ENCODE measurements at regions not wholly inside any gene's neighbourhood (a gene's known extent, or its start where the extent isn't known, plus 50 kb on each side); places are given as distances from the start of the nearest gene placed in this dataset.

DNA sequence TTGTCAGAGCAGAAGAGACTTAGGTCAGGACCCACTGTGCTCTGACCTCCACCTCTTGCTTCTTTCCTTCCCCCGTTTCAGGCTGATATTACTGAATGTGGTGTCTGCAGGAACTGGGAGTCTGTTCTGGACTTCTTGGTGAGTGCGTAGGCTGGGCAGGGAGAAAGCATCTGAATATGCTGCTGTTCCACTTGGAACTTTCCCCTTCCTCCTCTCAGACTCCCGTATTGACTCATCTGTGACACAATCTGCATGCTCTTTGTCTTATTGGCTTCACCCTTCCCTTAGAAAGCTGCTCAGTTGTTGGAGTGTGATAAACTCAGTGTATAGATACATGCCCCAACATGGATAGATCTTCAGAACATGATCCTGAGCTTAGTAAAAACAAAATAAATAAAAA lies 137.6 kb upstream of the HABP2 start (continued):
- TF ChIP-seq, protein P1, sequence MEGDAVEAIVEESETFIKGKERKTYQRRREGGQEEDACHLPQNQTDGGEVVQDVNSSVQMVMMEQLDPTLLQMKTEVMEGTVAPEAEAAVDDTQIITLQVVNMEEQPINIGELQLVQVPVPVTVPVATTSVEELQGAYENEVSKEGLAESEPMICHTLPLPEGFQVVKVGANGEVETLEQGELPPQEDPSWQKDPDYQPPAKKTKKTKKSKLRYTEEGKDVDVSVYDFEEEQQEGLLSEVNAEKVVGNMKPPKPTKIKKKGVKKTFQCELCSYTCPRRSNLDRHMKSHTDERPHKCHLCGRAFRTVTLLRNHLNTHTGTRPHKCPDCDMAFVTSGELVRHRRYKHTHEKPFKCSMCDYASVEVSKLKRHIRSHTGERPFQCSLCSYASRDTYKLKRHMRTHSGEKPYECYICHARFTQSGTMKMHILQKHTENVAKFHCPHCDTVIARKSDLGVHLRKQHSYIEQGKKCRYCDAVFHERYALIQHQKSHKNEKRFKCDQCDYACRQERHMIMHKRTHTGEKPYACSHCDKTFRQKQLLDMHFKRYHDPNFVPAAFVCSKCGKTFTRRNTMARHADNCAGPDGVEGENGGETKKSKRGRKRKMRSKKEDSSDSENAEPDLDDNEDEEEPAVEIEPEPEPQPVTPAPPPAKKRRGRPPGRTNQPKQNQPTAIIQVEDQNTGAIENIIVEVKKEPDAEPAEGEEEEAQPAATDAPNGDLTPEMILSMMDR (IDR thresholded peaks at IDR 0.05; ENCODE audit: poor library complexity, severe bottlenecking): no peak

DNA sequence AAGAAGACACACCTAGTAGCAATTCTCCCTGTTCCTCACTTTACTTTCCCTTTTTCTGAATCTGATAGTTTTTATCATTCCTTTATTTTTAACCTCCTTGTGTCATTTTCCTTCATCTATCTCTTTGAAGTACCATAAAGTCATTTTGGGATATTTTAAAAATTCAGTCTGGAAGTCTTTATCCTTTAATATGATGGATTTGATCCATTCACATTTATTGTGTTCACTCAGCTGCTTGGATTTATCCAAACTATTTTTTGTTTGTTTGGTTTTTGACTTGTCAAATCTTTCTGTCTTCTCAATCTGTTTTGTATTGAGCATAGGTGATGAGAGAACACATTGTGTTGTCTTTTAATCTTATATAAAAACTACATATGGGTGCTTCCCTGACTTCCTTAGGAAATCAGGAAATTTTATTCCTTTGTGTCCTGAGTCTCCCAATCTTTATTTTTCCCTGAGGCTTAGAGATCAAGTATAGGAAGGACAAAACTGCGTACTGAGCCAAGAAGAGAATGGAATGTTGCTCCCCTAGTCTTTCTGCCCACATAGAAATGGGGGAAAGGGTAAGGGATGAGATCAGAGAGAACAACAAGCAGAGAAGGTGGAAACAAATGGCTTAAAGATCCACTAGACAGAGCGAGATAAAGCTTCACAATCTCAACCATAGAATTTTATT lies 132.7 kb upstream of the HABP2 start:
- Histone ChIP-seq H3K9ac (ENCODE audit: low read length) (no peak overlapping the region), H2AFZ (ENCODE audit: low read depth, low read length) (no peak overlapping the region), H3K4me3 (ENCODE audit: low read length) (no peak overlapping the region), H3K27ac (ENCODE audit: low read length) (no peak overlapping the region), H3K79me2 (replicated peaks; ENCODE audit: insufficient read depth, low read length) (no peaks in the 10 kb centered on the region), H3K36me3 (ENCODE audit: insufficient read depth, low read length) (no peaks in the 10 kb centered on the region), H3K9me3 (ENCODE audit: low read length) (peaks cover 2% of the 10 kb centered on the region), H3K27me3 (ENCODE audit: insufficient read depth, low read depth, low read length) (no peaks in the 10 kb centered on the region), H3K4me2 (ENCODE audit: low read length) (no peak overlapping the region), H4K20me1 (ENCODE audit: insufficient read depth) (no peaks in the 10 kb centered on the region), H3F3A (ENCODE audit: insufficient read depth, low read length, poor library complexity, severe bottlenecking) (no peaks in the 10 kb centered on the region), H3K9me2 (ENCODE audit: insufficient read depth, low read length) (no peaks in the 10 kb centered on the region)
- TF ChIP-seq RAD21 (conservative IDR thresholded peaks at IDR 0.05) (no peak), TAF1 (IDR thresholded peaks at IDR 0.05; ENCODE audit: low read depth) (no peak), REST (IDR thresholded peaks at IDR 0.05; ENCODE audit: borderline replicate concordance) (no peak), POLR2AphosphoS5 (IDR thresholded peaks at IDR 0.05) (no peak)

DNA sequence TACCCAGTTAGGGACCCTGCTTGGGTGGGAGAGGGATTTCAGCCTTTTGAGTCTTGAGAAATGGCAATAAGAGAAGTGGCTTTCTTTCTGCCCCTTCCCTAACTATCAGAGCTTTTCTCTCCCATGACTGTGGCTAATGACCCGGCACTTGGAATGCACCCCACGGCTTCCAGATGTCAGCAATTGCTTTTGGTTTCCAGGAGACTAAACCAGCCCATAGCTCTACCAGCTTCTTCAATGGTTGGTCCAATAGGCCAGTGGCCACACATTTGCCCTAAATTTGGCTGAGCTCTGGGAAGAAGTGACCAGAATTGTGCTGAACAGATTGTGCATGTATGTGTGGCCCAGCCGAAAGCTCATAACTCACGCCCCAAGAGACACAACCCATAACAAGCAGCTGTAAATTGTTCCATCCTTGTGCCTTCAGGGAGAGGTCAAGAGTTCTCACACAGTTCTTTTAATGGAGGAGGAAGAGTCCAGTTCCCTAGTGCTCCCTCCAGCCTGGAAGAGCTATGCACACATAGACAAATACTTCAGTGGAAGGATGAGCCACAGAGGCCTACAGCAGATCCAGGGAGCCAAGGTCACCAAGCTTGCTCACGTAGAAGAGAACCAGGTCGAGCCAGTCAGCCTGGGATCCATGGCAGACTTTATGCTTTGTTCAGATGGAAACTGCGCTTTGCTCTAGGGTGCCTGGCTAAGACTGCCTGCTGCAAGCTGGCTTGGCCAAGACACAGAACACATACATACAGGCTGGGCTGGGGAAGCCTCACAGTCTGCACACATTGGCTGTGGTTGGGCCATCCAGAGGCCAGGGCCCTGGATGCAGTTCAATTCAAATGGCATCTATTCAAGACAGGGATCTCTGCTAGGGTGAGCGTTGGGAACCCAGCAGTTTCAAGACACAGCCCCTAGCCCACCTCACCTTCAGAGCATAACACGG lies 131.8 kb upstream of the HABP2 start:
- no peak overlapping the region for H3K9ac ChIP-seq (ENCODE audit: low read length)
- TF ChIP-seq REST (IDR thresholded peaks at IDR 0.05; ENCODE audit: borderline replicate concordance) (no peak), TAF1 (IDR thresholded peaks at IDR 0.05; ENCODE audit: low read depth) (no peak), SMC3 (conservative IDR thresholded peaks at IDR 0.05; ENCODE audit: poor library complexity) (no peak)

More for the DNA sequence above, 131.8 kb upstream of the HABP2 start:
- no peak overlapping the region for H3K4me2 ChIP-seq (ENCODE audit: low read length)
- H3K27me3 ChIP-seq (ENCODE audit: insufficient read depth, low read depth, low read length): no peaks in the 10 kb centered on the region
- H4K20me1 ChIP-seq (ENCODE audit: insufficient read depth): no peaks in the 10 kb centered on the region
- no peak overlapping the region for H2AFZ ChIP-seq (ENCODE audit: low read depth, low read length)
- H3K36me3 ChIP-seq (ENCODE audit: insufficient read depth, low read length): no peaks in the 10 kb centered on the region
- no peak overlapping the region for H3K4me3 ChIP-seq (ENCODE audit: low read length)
- H3K9me2 ChIP-seq (ENCODE audit: insufficient read depth, low read length): no peaks in the 10 kb centered on the region
- no peaks in the 10 kb centered on the region for H3F3A ChIP-seq (ENCODE audit: insufficient read depth, low read length, poor library complexity, severe bottlenecking)
- no peak overlapping the region for H3K27ac ChIP-seq (ENCODE audit: low read length)
- H3K79me2 ChIP-seq (replicated peaks; ENCODE audit: insufficient read depth, low read length): no peaks in the 10 kb centered on the region
- H3K9me3 ChIP-seq (ENCODE audit: low read length): peaks cover 2% of the 10 kb centered on the region
